Occipital lobe (tissue), 1 donor: ENCODE measurements at regions not wholly inside any gene's neighbourhood (a gene's known extent, or its start where the extent isn't known, plus 50 kb on each side); places are given as distances from the start of the nearest gene placed in this dataset.
"Not testable (repeated sequence)": the region's sequence is repeated elsewhere in the genome, so short reads cannot be mapped to it uniquely, and the experiment has no call there.

Source experiments
- DNase-seq: peaks from one replicate; lab custom pipeline; 2025; lab: John Stamatoyannopoulos, UW

DNA sequence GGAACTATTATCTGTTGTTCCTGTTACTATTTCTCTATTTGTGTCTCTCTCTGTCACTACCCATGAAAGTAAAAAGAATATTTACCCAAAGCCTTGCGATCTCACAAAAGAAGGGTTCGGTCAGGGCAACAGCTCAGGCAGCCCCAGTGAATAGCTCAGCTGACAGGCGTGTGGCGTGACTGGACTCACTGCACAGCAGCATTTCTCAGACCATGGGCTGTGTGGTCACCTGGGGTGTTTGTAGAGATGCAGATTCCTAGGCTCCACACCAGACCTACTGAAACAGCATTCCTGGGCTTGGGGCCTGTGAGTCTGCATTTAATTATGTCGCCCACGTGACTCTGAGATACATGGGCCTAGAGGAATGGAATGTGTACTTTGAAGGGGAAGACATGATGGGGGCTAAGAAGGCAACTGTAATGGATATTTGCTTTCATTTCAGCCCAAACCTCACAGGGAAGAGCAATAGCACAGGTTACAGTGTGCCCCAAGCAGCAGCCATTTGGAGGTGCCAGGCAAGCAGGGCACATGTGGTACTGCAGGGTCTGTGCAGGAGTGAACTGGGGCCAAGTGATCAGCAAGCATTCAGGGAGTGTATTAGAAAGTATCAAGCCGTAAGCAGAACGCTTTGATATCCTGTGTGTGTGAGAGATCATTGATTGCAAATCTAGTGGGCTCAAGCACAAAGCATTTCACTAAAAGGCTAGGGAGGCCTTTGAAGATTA, 90.4 kb upstream of the RBMS1 start:
- DNase-seq, result no peak

GRCh38 chr2:160584972-160585494, 91.4 kb upstream of the RBMS1 start:
- no peak for DNase-seq

DNA sequence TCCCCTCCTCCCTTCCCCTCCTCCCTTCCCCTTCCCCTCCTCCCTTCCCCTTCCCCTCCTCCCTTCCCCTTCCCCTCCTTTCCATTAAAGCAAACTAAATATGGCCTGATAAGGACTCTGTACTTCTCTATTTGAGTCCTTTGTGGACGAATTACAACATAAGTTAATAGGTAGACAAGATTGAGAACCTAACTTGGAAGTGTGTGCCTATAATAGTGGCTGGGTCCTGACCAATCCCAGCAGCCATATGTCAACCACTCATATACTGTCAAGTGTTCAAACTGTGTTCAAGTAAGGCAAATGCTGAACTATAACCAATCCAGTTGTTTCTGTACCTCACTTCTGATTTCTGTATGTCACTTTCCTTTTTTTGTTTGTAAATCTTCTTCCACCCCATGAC, 97.1 kb upstream of the RBMS1 start:
- DNase-seq, result no peak

GRCh38 chr2:160592401-160592800, 98.8 kb upstream of the RBMS1 start:
- no peak for DNase-seq

- DNase-seq, result no peak
These were observed 99.4 kb upstream of the RBMS1 start for GRCh38 chr2:160592993-160593392.

DNA sequence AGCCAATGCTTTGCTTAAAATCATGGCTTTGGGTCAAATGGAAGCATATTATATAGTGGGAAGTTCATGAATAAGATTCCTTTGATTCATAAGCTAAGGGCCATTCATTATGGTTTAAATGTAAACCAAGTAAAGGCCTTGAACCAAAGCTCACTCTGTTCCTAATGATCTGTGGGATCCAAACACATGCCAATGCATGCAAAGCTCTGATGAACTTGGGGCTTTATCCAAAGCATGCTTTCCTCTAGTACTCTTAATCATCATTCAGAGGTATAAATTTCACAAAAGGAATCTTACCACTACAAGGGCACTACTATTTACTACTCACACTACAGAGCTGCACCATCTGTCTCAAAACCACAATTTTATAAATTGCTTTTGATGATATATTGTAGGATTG, 102.8 kb upstream of the RBMS1 start:
- DNase-seq, result no peak

GRCh38 chr2:160600437-160600836, 106.8 kb upstream of the RBMS1 start:
- DNase-seq, result not testable (repeated sequence)

DNA sequence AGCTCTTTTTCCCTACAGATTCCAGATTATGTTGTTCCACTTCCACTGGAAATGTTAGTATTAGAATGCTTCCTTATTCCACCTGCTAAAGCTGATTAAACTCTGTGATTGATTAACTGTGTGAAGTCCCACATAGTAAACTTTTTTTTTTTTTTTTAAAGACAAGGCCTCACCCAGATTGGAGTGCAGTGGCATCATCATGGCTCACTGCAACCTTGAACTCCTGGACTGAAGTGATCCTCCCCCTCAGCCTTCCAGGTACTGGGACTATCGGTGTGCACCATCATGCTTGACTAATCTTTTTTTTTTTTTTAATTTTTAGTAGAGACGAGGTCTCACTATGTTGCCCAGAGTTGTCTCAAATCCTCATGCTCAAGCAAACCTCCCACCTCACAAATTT, 108.5 kb upstream of the RBMS1 start:
- DNase-seq, result no peak

- no peak for DNase-seq
These were observed 110.3 kb upstream of the RBMS1 start for GRCh38 chr2:160603771-160604510.

GRCh38 chr2:160606341-160606740, 112.7 kb upstream of the RBMS1 start:
- DNase-seq, result no peak

DNA sequence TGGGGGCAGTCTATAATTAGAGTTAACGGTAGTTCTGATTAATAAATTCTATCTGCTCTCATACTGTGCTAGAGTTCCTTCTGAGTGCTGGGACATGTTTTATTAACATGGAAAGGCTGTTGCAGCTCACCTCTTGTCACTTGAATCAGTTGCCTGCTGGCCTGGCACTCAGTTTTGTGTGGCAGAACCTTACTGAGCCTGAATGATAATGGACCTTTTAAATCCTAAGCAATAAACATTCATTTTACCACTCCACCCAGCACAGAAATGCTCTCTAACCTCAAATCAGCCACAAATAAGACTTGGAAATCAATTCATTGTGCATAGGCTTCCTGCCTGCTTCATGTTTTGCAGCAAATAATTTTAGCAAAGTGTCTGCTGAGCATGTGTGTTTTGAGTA, 115.0 kb upstream of the RBMS1 start:
- no peak for DNase-seq

DNA sequence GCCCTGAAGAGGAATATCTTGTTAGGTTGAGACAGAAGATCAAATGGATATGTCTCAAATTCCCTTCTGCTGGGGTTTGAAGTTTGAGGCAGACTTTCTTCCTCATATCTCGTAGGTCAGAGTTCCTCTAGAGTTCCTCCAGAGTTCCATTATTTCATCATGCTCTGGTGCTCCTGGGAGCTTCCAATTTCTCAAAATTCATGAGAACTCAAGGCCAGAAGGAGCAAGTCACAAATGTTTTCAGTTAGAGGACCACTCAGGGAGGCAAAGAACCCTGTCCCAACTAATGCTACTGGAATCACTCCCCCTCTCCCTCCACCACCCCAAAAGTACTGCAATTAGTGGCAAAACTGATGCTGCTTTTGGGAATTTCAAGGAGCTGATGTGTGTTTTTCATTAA, 115.7 kb upstream of the RBMS1 start:
- no peak for DNase-seq

- no peak for DNase-seq
These were observed 116.4 kb upstream of the RBMS1 start for GRCh38 chr2:160610041-160610440.

GRCh38 chr2:160612266-160612856, 118.8 kb upstream of the RBMS1 start:
- DNase-seq, result no peak

GRCh38 chr2:160613466-160614153, 120.0 kb upstream of the RBMS1 start:
- DNase-seq, result no peak

- DNase-seq, result no peak
These were observed 120.8 kb upstream of the RBMS1 start for GRCh38 chr2:160614391-160614790.

DNA sequence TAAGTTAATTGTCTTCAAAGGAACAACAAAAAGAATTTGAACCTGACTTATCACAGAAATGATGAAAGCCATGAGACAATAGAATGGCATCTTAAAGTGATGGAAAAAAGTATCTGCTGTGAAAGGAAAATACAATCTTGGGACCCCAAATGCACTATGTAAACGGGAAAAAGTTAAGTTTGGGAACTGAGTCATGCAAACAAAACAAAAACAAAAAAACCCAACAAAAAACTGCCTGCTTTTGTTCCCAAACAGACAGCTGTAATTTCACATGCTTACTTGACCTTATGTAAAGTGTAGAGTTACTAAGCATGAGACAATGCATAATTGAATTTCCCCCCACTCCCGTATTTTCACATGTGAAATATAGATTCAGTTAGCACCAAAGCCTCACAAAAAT, 122.1 kb upstream of the RBMS1 start:
- no peak for DNase-seq

- DNase-seq, result no peak
These were observed 122.5 kb upstream of the RBMS1 start for GRCh38 chr2:160616149-160616548.

DNA sequence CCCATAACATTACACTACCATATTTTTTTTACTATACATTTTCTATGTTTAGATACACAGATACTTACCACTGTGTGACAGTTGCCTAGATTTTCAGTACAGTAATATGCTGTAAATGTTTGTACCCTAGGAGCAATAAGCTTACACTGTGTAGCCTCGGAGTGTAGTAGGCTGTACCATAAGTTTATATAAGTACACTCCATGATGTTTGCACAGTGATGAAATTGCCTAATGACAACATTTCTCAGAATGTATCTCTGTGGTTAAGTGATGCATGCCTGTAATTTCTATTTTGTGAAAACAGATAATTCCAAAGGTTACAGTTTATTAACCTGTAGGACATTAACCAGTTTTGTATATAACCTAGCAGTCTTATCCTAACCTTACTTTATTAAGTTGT, 128.1 kb upstream of the RBMS1 start:
- DNase-seq, result no peak

DNA sequence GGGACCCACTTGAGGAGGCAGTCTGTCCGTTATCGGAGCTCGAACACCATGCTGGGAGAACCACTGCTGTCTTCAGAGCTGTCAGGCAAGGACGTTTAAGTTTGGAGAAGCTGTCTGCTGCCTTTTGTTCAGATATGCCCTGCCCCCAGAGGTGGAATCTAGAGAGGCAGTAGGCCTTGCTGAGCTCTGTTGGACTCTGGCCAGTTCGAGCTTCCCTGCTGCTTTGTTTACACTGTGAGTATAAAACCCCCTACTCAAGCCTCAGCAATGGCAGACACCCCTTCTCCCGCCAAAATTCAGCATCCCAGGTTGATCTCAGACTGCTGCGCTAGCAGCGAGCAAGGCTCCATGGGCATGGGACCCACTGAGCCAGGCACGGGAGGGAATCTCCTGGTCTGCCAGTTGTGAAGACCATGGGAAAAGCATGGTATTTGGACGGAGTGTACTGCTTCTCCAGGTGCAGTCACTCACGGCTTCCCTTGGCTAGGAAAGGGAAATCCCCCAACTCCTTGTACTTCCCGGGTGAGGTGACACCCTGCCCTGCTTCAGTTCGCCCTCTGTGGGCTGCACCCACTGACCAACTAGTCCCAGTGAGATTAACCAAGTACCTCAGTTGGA, 134.5 kb upstream of the RBMS1 start:
- not testable (repeated sequence) for DNase-seq

- DNase-seq, result no peak
These were observed 135.2 kb upstream of the RBMS1 start for GRCh38 chr2:160628811-160629210.
